NCI-H187 treated with DMSO at 0.1 percent for 48 hours (cell line): ENCODE measurements at regions not wholly inside any gene's neighbourhood (a gene's known extent, or its start where the extent isn't known, plus 50 kb on each side); places are given as distances from the start of the nearest gene placed in this dataset.
A peak's percentile ranks its signal among the peaks of the same experiment; 100 is the strongest.
"Not testable (repeated sequence)": the region's sequence is repeated elsewhere in the genome, so short reads cannot be mapped to it uniquely, and the experiment has no call there.

Experiments
- DNase-seq: peaks from one replicate; lab custom pipeline; 2025; lab: John Stamatoyannopoulos, UW

DNA sequence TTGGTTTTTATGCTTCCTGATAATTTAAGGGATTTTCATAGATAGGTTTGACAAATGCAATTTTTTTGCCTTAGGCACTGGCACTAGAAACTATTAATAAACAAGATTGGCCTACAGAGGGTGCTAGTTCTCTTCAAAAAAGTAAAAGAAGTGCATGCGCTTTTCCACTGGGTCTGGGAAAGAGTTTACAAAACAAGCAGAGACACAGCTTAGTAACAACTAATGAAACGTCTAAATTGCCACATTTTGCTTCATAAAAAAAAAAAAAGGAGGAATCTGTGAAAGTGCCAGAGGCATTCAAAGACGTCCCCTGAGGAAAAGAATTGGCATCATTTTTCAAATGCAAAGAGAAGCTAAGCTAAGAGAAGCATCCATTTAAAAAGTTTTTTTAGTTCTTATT is 58.3 kb upstream of the EEA1 start:
- DNase-seq: peak; percentile 35

DNA sequence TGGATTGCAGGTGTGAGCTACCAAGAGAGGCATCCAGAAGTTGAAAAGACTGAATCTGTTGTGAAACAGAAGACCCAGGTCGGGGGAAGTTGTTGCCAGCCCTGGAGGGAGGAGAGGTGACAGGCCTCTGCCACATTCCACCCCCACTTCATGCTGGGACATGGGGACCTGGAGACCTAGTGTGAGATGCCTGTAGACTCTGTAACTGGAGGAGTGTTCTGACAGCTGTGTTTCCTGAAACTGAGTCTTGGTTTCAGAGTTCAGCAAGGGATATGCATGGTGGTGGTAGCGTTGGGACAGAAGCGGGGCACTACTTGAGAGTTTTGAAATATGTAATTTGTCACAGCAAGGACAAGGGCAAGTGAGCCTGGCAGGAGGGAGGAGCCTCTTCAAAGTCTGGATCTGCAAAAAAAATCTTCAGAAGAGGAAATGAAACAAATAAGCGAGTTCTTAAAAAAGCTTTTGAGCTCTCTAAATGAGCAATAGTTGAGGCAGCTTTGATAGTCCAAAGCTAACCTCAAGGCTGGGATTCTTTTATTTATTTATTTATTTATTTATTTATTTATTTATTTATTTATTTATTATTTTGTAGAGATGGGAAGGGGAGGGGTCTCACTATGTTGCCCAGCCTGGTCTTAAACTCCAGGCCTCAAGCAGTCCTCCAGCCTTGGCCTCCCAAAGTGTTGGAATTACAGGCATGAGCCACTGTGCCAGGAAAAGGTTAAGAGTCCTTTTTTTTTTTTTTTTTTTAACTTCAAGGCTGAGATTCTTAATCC is 58.9 kb upstream of the EEA1 start:
- DNase-seq: no peak

DNA sequence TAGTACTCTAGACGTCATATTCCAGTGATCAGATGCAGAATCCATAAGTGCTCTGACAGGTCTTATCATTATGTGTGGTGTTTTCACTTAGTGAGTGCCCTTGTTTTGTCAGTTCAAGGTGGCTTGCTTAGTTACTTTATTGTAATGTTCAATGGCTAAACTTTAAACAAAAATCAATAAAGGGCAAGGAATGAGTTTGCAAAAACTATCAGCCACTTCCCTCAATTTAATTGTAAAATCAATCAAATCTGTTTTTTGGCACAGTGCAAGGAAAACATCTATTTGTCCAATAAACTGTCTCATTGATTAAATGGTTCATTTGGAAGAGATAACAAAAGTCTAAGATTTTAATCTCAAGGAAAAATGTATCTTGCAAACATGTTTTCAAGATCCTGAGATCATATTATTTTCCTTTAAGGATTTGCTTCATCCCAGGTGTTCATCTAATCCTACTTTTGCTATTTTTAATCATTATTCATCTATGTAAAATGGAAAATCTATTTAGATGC is 59.6 kb upstream of the EEA1 start:
- no peak for DNase-seq

DNA sequence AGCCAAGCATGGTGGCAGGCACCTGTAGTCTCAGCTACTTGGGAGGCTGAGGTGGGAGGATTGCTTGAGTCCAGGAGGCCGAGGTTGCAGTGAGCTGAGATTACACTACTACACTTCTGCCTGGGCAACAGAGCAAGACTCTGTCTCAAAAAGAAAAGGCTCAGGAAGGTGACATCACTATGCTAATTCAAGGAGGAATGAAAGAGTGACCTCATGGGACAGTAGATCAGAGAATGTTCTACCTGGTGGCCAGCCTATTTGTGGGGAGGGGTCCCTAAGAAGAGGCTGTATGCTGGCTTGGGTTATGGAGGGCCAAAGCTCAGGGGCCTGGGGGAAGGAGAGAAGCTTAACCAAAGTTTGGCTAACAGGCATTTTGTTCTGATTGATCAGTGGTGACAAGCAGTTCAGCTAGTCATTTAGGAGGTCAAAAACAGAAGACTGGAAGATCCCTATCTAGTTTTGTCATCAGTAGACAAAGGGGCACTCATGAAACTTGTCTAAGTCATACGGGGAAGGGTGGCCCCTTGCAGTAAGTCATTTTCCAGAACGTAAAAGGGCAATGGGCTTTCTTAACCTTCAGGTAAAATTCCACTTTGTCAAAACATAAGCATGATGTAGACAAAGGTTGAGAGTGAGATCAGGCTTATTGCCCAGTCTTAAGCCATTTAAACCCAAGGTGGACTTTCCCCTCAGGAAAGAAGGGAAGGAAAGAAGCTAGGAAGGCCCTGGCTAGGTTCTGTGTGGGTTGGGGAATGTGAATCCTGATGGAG is 60.8 kb upstream of the EEA1 start:
- DNase-seq: no peak

DNA sequence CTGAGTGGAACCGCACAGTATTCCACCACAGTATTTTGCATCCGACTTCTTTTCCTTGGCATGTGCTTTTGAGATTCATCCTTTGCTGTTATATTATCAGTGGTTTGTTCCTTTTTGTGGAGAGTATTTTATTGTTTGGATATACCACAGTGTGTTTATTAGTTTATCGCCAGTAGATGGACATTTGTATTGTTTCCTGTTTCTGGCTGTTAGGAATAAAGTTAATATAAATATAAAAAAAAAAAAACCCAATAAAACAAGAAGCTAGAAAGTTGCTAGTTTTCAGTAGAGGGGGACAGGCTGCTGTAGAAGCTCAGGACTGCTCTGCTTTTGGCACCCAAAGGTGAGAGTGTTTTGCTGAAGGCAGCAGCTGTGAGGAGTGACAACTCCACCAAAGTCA is 62.0 kb upstream of the EEA1 start:
- DNase-seq: no peak

DNA sequence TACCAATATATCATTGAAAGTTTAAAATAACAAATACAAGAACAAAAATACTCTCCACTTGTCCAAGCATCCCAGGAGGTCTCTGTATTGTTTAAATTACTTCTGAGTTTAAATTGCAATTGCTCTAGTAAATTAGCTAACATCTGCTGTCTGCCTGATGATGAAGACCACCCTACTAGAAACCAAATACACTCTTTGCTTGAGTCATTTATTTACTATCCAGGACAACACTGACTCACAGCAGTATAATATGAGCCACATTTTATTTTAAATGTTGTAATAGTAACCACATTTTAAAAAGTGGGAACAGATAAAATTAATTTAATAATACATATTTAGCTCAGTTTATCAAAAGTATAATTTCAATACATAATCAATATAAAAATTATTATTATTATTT is 62.9 kb upstream of the EEA1 start:
- DNase-seq: no peak

DNA sequence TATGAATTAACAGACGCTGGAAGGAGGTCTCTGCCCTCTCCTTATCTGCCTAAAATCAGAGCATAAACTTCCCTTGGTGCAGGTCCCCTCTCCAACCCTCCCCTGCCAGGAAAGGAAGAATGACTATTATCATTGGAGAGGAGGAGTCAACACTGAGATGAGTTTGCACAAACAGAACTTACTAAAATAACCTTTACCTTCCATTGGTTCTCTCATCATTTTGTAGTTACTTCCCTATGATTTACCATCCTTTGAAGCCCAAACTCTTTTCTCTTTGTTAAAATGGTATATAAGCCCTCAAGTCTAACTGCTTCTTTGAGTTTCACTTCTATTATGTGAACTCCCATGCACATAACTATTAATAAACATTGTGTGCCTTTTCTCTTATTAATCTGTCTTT is 64.2 kb upstream of the EEA1 start:
- DNase-seq: no peak

DNA sequence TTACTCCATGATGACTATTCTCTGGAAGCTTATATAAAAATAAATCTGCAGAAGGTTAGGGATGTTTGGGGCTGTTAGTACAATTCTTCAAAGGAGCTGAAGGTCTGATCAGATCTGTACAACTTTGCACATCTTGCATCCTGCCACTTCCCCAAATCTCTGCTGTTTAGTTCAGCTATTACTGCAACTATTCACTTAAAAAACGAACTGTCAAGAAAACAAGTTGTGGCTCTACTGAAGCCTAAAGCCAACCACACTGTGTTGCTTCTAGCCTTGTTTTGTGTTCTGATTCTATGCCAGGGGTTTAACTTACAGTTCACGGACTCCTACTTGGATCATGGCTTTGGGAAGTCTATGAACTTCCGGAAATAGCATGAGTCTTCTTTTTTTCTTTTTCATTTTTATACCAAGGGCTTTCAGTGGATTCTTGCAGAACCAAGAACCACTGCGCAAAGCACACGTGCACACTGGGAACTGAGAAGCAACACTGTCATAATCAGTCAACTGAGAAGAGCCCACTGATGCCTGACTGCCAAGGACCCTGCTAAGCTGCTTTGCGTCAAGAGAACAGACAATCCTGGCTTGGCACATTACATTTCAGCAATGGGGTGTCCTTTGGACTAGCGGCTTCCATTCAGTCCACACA is 66.3 kb upstream of the EEA1 start:
- no peak for DNase-seq

DNA sequence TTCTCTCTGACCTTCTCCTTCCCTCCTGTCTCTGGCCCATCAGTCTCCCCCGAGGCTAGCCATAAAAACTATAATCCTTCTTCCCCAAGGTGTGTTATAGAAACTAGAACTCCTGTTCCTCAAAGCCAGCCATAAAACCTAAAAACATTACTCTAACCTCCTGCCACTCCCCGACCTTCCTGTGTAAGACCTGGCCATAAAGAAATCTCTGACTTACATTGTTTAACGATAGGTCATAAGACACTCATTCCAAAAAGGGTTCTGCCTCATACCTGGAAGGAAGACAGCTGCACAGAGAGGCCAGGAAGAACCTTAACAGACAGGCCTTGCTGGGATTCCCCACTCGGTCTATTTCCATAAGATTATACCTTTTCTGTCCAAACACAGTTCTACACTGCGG is 70.9 kb upstream of the EEA1 start:
- DNase-seq: no peak

DNA sequence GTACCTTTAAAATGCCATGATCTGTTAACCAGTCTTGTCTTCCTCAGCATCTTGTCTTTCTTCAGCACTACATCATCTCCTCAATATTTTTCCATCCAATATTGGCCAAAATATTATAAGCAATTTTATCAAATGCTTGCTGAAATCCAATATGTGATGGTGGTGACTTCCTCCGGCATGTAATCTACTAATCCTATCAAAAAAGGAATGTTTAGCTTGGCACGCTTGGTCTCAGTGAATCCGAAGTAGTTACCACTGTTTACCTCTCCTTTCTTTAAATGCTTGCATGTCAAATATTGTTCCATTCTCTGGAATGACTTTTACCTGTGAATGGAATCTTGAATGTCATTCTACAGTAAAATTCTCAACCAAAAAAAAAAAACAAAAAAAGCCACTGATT is 72.3 kb upstream of the EEA1 start:
- DNase-seq: no peak

DNA sequence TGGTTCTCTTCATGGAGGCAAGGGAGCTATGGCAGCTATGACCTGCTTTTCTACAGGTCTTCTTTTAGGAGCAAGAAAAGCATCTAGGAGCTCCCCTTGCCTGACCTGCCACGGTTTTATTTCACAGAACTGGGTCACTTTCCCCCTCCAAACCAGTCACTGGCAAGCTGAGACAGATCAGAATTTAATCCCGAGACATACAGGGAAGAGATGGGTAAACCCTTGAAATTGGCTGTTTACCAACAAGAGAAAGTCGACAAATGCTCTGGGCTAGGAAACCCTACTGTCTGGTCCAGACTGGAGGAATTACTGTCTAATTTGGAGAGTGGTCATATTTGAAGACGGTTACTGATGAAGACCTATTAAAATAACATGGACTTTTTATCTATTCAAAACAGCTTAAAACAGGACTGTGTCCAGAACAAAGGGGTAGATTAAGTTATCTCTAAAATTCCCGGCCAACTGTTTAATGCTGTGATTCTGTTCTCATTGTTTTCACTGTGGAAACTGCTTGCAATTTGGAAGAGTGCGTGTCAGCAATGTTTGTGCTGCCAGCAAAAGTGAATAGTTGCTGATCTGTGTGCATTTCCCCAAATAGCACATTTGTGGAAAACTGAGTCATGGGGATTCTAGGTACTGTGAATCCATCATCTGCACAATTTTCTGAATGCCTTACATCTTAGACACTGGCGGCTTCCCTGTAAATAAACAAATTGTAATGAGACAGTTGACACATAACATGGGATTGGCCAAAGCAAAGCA is 73.4 kb upstream of the EEA1 start:
- DNase-seq: no peak

DNA sequence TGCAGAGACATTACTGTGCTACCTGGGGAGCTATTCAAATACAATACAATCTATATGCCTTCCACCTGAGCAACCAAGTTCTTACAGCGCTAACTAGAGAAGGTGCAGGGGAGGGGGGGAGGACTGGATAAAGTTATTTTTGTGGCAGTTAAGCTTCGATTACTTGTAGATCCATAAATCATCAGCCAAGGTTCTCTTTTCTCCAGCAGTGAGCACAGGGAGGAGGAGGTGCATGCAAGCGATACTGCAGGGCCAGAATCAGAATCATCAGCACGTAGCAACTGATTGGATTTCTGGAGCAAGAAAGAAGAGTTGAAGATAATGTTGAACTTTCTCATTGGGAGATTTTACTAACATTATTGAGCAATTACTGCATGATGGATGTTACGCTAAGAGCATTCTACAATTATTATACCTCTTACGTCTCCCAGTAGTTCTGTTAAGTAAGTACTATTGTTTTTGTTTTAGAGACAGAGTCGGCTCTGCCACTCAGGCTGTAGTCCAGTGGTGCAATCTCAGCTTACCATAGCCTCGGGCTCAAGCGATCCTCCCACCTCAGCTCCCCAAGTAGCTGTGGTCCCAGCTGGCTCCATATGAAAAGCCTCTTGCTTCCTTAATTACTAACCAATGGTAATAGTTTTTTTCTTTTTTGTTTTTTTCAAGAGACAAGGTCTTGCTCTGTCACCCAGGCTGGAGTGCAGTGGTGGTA is 74.6 kb upstream of the EEA1 start:
- DNase-seq: no peak

DNA sequence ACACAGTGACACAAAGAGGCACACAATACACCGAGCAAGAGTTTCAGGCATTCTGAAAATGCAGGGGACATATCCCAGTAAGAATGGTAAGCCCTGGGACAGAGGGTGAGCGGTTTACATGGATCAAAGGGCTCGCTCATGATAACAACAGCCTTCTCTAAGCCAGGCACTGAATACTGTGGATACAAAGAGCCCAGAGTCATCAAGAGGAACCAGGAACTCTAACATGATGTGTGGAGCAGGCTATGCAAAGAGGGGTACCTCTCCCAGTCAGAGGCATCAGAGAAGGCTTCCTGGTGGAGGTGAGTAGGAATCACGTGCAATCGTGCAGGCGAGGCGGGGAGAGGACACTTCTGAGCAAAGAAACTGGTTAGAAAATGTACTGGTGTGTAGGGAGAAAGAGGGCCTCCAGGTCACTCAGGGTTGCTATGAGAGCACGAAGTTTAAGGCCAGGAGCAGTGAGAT is 76.9 kb upstream of the EEA1 start:
- DNase-seq: no peak

DNA sequence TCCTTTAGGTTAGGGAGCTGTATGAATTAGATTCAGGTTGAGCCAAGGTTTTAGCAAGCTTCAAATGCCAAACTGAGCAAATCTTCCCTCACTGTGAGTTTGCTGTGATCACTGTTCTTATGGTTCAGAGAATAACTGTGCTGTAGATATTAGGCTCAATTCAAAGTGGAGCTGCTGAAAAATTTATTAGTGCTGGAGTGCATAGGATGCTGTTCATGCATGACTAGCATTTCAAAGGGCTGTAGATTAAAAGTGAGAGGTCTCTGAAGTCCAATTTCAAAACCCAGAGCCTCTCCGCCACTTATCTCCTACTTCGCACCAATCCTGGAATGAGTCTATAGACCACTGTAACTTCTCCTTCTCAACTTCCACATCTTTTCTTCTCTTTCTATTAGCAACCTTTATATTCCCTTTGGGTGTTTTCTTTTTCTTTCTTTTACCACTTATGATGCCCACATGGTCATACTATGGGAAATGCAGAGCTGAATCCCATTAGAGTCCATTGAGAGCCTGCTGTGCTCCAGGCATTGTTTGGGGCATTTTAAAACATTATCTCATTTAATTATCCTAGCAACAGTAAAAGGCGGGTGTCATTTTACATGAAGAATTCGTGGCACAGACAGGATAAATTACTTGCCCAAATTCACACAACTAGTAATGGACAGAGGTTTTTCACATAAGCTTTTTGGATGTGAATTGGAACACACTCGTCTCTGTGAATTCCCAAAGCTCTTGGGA is 77.5 kb upstream of the EEA1 start:
- DNase-seq: no peak

DNA sequence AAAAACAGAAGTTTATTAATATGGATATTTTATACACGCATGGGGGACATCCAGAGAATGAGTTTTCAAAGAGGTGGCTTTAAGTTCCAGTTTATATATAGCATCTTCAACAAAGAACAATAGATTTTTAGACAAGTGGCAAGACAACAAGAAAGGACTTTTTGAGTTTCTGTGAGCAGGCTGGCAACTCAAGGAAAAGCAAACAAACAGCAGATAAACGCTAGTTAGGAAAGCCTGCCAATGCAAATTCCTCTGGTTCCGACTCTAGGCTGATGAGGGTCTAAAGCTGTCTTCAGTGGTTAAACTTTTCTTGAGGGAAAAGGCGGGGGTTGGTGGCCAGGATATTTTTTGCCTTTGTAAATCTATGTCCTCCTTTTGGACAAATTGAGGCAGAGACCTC is 78.4 kb upstream of the EEA1 start:
- DNase-seq: no peak

DNA sequence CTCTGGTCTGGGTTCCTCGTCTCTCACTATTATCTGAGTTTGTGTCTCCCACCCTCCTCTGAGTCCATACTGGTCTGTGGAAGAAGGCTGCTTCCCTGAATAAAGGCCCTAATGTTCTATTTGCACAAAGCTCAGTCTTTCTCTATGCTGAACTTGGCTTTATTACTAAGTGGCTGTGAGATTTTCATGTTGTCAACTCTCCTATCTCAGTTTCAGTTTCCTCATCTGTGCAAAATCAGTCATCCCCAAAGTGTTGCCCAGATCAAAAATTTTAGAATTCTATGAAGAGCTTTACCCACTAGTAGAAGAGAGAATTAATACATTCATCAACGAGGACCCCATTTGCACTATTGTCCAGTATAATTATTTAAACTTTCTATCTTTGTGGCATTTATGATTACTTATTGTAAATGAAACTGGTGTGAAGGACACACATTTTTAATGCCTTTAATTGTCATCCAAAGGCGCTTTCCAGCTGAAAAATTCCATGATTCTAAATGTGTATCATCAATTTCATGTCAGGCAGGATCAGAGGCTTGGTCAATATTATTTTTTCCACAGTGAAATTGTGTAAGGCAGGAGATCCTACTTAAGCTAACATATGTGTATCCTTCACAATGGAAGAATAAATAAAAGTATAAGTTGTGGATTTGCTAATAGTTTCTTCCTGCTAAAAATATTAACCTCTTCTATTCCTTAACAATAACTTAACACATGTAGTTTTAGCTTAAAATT is 79.1 kb upstream of the EEA1 start:
- DNase-seq: no peak

DNA sequence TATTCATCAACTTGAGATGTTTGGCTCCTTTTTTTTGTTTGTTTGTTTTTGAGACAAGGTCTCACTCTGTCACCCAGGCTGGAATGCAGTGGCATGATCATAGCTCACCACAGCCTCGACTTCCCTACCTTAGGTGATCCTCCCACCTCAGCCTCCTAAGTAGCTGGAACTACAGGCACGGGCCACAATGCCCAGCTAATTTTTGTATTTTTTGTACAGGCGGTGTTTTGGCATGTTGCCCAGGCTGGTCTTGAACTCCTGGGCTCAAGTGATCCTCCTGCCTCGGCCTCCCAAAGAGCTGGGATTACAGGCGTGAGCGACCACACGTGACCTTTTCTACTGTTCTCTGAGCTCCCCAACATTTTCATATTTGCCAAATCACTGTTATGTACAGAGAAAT is 79.8 kb upstream of the EEA1 start:
- not testable (repeated sequence) for DNase-seq

DNA sequence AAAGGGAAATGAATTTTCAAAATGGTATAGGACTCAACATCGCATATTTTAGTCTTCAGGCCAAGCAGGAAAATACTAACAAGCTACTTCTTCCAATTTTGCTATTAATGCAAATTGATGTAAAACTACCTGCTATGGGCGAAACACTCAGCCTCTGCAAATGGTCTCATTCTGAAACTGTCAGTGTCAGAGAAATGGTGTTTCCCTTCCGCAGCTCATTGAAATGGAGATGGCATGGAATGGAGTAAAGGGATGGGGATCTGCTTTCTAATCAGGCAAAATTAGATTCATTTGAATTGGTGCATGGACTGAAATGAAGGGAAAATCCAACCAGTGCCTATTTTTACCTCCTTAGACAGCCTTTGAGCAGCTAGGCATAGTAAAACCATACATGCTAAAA is 80.4 kb upstream of the EEA1 start:
- DNase-seq: no peak

DNA sequence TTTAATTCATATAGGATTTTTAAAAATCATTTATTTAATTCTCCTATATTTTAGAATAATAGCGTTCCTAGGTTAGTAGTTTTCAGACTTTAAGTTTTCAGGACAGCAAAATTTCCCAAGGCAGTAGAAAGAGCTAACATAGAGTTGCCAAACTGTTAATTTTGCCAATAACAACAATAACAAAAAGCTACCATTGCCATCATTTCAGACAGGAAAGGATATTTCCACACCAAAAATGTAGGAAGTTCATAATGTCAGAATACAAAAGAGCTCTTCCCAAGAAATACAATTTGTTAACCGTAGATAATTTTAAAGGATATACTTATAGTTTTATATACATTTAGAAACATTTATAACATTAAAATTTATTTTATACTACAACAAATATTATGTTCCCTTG is 81.4 kb upstream of the EEA1 start:
- no peak for DNase-seq

DNA sequence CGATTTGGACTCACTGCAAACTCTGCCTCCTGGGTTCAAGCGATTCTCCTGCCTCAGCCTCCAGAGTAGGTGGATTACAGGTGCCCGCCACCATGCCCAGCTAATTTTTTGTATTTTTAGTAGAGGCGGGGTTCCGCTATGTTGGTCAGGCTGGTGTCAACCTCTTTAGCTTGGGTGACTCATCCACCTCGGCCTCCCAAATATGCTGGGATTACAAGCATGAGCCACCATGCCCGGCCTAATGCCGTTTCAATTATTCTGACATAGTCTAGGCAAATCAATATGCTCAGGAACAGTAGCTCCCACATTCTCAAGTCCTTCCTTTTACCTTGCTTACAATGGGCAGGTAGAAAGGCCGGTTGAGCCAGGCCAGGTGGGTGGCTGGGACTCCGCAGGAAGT is 82.0 kb upstream of the EEA1 start:
- no peak for DNase-seq
